ENCODE measurements at regions not wholly inside any gene's neighbourhood (a gene's known extent, or its start where the extent isn't known, plus 50 kb on each side); places are given as distances from the start of the nearest gene placed in this dataset.
"Not testable (repeated sequence)": the region's sequence is repeated elsewhere in the genome, so short reads cannot be mapped to it uniquely, and the experiment has no call there.

- DNase-seq (ENCODE audit: low read depth), result no peak
These were observed 383.1 kb upstream of the STEAP1 start for GRCh38 chr7:89771003-89771636.

- no peak for DNase-seq (ENCODE audit: low read depth)
These were observed 382.0 kb upstream of the STEAP1 start for GRCh38 chr7:89772276-89772675.

GRCh38 chr7:89773611-89774010 lies 380.7 kb upstream of the STEAP1 start:
- no peak for DNase-seq (ENCODE audit: low read depth)

- DNase-seq (ENCODE audit: low read depth), result no peak
These were observed 378.8 kb upstream of the STEAP1 start for GRCh38 chr7:89775459-89775858.

- no peak for DNase-seq (ENCODE audit: low read depth)
These were observed 377.3 kb upstream of the STEAP1 start for GRCh38 chr7:89776980-89777379.

- no peak for DNase-seq (ENCODE audit: low read depth)
These were observed 376.8 kb upstream of the STEAP1 start for GRCh38 chr7:89777499-89777898.

- DNase-seq (ENCODE audit: low read depth), result no peak
These were observed 374.0 kb upstream of the STEAP1 start for GRCh38 chr7:89780291-89780690.

- DNase-seq (ENCODE audit: low read depth), result no peak
These were observed 357.8 kb upstream of the STEAP1 start for GRCh38 chr7:89796481-89796880.

- no peak for DNase-seq (ENCODE audit: low read depth)
These were observed 356.2 kb upstream of the STEAP1 start for GRCh38 chr7:89797965-89798598.

GRCh38 chr7:89798599-89798996 lies 355.7 kb upstream of the STEAP1 start:
- no peak for DNase-seq (ENCODE audit: low read depth)

GRCh38 chr7:89800761-89801160 lies 353.5 kb upstream of the STEAP1 start:
- no peak for DNase-seq (ENCODE audit: low read depth)

- no peak for DNase-seq (ENCODE audit: low read depth)
These were observed 345.0 kb upstream of the STEAP1 start for GRCh38 chr7:89809291-89809690.

GRCh38 chr7:89813081-89813480 lies 341.2 kb upstream of the STEAP1 start:
- DNase-seq (ENCODE audit: low read depth), result no peak

GRCh38 chr7:89826121-89826520 lies 328.1 kb upstream of the STEAP1 start:
- DNase-seq (ENCODE audit: low read depth), result no peak

- DNase-seq (ENCODE audit: low read depth), result no peak
These were observed 327.7 kb upstream of the STEAP1 start for GRCh38 chr7:89826557-89826956.

GRCh38 chr7:89837515-89837914 lies 316.8 kb upstream of the STEAP1 start:
- no peak for DNase-seq (ENCODE audit: low read depth)

GRCh38 chr7:89839329-89839728 lies 314.9 kb upstream of the STEAP1 start:
- no peak for DNase-seq (ENCODE audit: low read depth)

- no peak for DNase-seq (ENCODE audit: low read depth)
These were observed 308.3 kb upstream of the STEAP1 start for GRCh38 chr7:89845952-89846351.

GRCh38 chr7:89849052-89849451 lies 305.2 kb upstream of the STEAP1 start:
- no peak for DNase-seq (ENCODE audit: low read depth)

GRCh38 chr7:89857053-89857452 lies 297.2 kb upstream of the STEAP1 start:
- not testable (repeated sequence) for DNase-seq (ENCODE audit: low read depth)

GRCh38 chr7:89857767-89858166 lies 296.5 kb upstream of the STEAP1 start:
- DNase-seq (ENCODE audit: low read depth), result no peak

GRCh38 chr7:89887489-89887888 lies 266.8 kb upstream of the STEAP1 start:
- no peak for DNase-seq (ENCODE audit: low read depth)

GRCh38 chr7:89908736-89909135 lies 245.5 kb upstream of the STEAP1 start:
- DNase-seq (ENCODE audit: low read depth), result no peak

GRCh38 chr7:89914711-89915110 lies 239.6 kb upstream of the STEAP1 start:
- DNase-seq (ENCODE audit: low read depth), result no peak
